ENCODE measurements at regions not wholly inside any gene's neighbourhood (a gene's known extent, or its start where the extent isn't known, plus 50 kb on each side); places are given as distances from the start of the nearest gene placed in this dataset.
A peak's percentile ranks its signal among the peaks of the same experiment; 100 is the strongest.

DNA sequence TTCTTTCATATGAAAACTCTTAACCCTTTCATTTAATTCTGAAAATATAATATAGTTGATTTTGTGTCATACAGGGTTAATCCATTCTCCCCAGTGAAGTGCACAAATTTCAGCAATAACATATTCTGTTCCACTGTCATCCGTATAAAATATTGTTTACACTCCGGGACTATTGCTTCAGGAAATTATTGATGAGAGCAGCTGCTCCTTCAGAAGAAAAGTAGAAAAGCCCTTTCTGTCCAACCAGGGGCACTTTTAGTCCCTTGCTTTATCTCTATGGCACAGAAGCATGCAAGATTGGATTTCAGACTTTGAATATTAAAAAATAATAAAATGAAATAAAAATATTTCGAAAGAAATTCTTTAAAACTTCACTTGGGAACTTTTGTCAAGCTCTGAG is 535.7 kb upstream of the SLC39A10 start (continued):
- no peak for TF ChIP-seq SKIL (IDR thresholded peaks at IDR 0.05; ENCODE audit: low read depth, poor library complexity, severe bottlenecking)
- no peak for TF ChIP-seq CBFB (IDR thresholded peaks at IDR 0.05; ENCODE audit: low read depth)
- no peak for TF ChIP-seq SMAD5 (IDR thresholded peaks at IDR 0.05; ENCODE audit: low read depth)
- no peak for TF ChIP-seq ESRRA (IDR thresholded peaks at IDR 0.05; ENCODE audit: low read length)

DNA sequence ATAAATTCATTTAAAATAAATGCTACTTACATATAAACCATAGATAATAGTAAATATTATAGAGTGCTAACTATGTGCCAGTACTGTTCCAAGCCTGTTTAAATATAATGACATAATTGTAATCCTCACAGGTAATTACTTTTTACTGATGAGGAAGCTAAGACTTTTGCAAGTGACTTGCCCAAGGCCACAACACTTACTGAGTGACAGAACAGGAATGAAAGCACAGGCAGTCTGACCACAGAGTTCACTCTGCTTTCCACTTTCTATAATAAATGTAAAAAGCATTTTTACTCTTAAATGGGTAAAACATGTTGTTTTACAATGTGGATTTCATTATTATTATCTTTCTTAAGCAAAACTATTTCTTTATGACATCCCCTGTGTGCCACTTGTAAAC is 537.8 kb upstream of the SLC39A10 start:
- Histone ChIP-seq H3K27ac (ENCODE audit: control insufficient read depth, insufficient read depth) (no peak overlapping the region), H2AFZ (ENCODE audit: control insufficient read depth, low read depth, low read length) (no peak overlapping the region), H3K9me3 (replicated peaks; ENCODE audit: control insufficient read depth, insufficient read depth, low read length) (no peaks in the 10 kb centered on the region), H3K4me3 (no peak overlapping the region), H4K20me1 (ENCODE audit: control insufficient read depth, insufficient read depth) (no peaks in the 10 kb centered on the region), H3K4me1 (ENCODE audit: control insufficient read depth, insufficient read depth, low read length) (no peaks in the 10 kb centered on the region), H3K4me2 (ENCODE audit: control insufficient read depth, insufficient read depth) (no peak overlapping the region), H3K9ac (ENCODE audit: control insufficient read depth, insufficient read depth, low read length) (no peak overlapping the region), H3K79me2 (ENCODE audit: control insufficient read depth, insufficient read depth, low read length) (no peaks in the 10 kb centered on the region), H3K36me3 (ENCODE audit: control insufficient read depth in 2 of 2, insufficient read depth in 2 of 2, low read length in 1 of 2) (no peaks in the 10 kb centered on the region), H3K27me3 (replicated peaks in 1 of 2; ENCODE audit: control insufficient read depth in 2 of 2, insufficient read depth in 2 of 2, low read length in 1 of 2) (no peaks in the 10 kb centered on the region)
- SMC1A ChIA-PET (ENCODE audit: uncharacterized antibody, unreplicated experiment) = no interaction called here
- CTCF ChIA-PET = no interaction called here
- no TSS peak for BruUV-seq (replicated peaks)
- RAD21 ChIA-PET (ENCODE audit: unreplicated experiment) = no interaction called here
- POLR2A ChIA-PET = no interaction called here
- intact Hi-C loops (cut with micrococcal nuclease; ENCODE audit: unreplicated experiment) = no loop called here
- in situ Hi-C loops (cut with MboI) = no loop called here
- no peak for DNase-seq (ENCODE audit: low read depth, low spot score)
- no peak for FAIRE-seq
- ATAC-seq = peak; percentile 59
- TF ChIP-seq ZSCAN29 (IDR thresholded peaks at IDR 0.05) (no peak), BRCA1 (IDR thresholded peaks at IDR 0.05; ENCODE audit: low read depth, low read length) (no peak), RCOR1 (conservative IDR thresholded peaks at IDR 0.05; ENCODE audit: low read depth, low read length) (no peak), RBBP5 (conservative IDR thresholded peaks at IDR 0.05) (no peak)
- TF ChIP-seq, protein P1, sequence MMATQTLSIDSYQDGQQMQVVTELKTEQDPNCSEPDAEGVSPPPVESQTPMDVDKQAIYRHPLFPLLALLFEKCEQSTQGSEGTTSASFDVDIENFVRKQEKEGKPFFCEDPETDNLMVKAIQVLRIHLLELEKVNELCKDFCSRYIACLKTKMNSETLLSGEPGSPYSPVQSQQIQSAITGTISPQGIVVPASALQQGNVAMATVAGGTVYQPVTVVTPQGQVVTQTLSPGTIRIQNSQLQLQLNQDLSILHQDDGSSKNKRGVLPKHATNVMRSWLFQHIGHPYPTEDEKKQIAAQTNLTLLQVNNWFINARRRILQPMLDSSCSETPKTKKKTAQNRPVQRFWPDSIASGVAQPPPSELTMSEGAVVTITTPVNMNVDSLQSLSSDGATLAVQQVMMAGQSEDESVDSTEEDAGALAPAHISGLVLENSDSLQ (IDR thresholded peaks at IDR 0.05) = 0 out of 2 replicates have a peak, but pooled peaks have one; percentile 27
- TF ChIP-seq, protein P2, sequence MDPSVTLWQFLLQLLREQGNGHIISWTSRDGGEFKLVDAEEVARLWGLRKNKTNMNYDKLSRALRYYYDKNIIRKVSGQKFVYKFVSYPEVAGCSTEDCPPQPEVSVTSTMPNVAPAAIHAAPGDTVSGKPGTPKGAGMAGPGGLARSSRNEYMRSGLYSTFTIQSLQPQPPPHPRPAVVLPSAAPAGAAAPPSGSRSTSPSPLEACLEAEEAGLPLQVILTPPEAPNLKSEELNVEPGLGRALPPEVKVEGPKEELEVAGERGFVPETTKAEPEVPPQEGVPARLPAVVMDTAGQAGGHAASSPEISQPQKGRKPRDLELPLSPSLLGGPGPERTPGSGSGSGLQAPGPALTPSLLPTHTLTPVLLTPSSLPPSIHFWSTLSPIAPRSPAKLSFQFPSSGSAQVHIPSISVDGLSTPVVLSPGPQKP (IDR thresholded peaks at IDR 0.05; ENCODE audit: low read depth, low read length) = no peak

Data from GM12878 (cell line).